ENCODE measurements at regions not wholly inside any gene's neighbourhood (a gene's known extent, or its start where the extent isn't known, plus 50 kb on each side); places are given as distances from the start of the nearest gene placed in this dataset.

DNA sequence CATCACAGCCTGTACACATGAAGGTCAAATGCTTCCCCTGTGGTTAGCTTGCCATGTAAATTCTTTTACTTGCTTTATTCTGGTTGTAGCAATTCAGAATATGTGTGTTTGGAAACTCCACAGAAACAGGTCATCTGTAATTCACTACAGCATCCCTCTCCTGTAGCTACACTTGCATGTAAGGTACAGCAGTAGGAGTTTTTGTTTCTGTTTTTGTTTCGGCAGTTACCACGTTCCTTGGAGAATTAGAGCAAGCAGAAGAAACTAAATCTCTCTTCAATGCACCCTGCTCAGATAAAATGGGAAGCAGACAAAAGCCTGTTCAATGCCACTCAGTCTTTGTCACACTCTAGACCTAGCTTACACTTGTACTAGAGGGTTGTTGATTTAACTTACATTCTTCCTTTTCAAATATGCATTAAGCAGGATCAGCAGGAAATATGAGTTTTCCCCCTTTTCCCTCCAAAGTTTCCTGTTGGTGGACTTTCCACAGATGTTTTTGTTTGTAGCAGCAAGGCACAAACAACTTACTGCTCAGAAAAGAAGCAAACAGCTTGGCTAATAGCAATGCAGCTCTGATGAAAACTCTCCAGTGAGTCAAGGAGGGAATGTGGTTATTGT lies 80.9 kb downstream of the YIPF5 start:
- Histone ChIP-seq H3K9me3 (no peaks in the 10 kb centered on the region), H3K4me3 (replicated peaks in 1 of 3) (no peak overlapping the region), H3K27ac (no peak overlapping the region), H3K27me3 (no peaks in the 10 kb centered on the region), H3K4me1 (no peaks in the 10 kb centered on the region), H3K36me3 (no peaks in the 10 kb centered on the region)
- DNase-seq: no peak
- intact Hi-C loops (cut with DNase I): no loop called here
- 6 to 9% methylated on average over 2 of the region's 2 CpGs for WGBS, 2 donors
- TF ChIP-seq POLR2A (IDR thresholded peaks at IDR 0.05): no peak
- TF ChIP-seq, protein P1, sequence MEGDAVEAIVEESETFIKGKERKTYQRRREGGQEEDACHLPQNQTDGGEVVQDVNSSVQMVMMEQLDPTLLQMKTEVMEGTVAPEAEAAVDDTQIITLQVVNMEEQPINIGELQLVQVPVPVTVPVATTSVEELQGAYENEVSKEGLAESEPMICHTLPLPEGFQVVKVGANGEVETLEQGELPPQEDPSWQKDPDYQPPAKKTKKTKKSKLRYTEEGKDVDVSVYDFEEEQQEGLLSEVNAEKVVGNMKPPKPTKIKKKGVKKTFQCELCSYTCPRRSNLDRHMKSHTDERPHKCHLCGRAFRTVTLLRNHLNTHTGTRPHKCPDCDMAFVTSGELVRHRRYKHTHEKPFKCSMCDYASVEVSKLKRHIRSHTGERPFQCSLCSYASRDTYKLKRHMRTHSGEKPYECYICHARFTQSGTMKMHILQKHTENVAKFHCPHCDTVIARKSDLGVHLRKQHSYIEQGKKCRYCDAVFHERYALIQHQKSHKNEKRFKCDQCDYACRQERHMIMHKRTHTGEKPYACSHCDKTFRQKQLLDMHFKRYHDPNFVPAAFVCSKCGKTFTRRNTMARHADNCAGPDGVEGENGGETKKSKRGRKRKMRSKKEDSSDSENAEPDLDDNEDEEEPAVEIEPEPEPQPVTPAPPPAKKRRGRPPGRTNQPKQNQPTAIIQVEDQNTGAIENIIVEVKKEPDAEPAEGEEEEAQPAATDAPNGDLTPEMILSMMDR (IDR thresholded peaks at IDR 0.05): no peak

GRCh38 chr5:144092508-144092907 lies 78.0 kb downstream of the YIPF5 start:
- Histone ChIP-seq H3K4me1 (no peaks in the 10 kb centered on the region), H3K27me3 (no peaks in the 10 kb centered on the region)
- intact Hi-C loops (cut with DNase I): no loop called here

DNA sequence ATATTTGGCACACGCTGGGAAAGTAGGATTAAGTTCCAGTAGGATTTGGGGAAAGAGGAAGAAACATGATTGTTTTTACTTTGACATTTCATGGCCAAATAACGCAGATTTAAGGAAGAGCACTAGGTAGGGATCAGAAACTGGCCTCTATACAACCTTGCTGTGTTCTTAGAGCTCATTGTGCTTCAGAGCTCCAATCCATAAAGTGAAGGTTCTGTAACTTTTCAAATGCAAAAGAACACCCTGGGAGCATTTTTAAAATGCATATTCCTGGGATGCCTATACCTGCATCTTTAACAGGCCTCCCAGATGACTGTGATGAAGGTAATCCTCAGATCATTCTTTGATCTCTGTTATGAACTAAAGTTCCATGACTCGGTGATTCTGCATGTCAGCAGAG lies 77.1 kb downstream of the YIPF5 start:
- 90 to 92% methylated on average over 3 of the region's 3 CpGs for WGBS, 2 donors
- no peak for TF ChIP-seq POLR2A (IDR thresholded peaks at IDR 0.05)
- TF ChIP-seq, protein P1 (IDR thresholded peaks at IDR 0.05): no peak
- DNase-seq: no peak
- H3K4me1 ChIP-seq: no peaks in the 10 kb centered on the region
- H3K27me3 ChIP-seq: no peaks in the 10 kb centered on the region
- H3K4me3 ChIP-seq (replicated peaks in 1 of 3): no peak overlapping the region
- intact Hi-C loops (cut with DNase I): no loop called here
- no peaks in the 10 kb centered on the region for H3K36me3 ChIP-seq
- H3K27ac ChIP-seq: no peak overlapping the region
- H3K9me3 ChIP-seq: no peaks in the 10 kb centered on the region

More at GRCh38 chr5:144092508-144092907, 78.0 kb downstream of the YIPF5 start:
- no peak for TF ChIP-seq POLR2A (IDR thresholded peaks at IDR 0.05)
- TF ChIP-seq, protein P1 (IDR thresholded peaks at IDR 0.05): no peak
- 85 to 95% methylated on average over 3 of the region's 3 CpGs for WGBS, 2 donors
- Histone ChIP-seq H3K36me3 (no peaks in the 10 kb centered on the region), H3K27ac (no peak overlapping the region), H3K9me3 (no peaks in the 10 kb centered on the region), H3K4me3 (replicated peaks in 1 of 3) (no peak overlapping the region)
- no peak for DNase-seq

DNA sequence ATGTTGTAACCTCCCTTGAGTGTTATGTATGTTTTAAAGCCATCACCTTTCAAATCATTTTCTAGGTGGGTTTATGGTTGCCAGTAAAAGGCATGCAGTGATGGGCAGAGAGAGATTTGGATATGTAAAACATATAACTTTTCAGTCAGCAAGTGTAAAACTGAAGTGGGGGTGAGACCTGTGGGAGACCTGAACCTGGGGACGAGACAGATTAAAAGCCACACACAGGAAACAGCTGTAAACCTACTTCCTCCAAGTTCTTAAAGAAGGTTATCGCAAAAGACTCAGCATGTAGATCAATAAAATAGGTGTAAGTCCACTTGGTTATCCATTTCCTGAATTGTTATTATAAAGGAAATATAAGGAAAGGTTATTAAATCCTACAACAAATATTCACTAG lies 76.6 kb downstream of the YIPF5 start:
- no peak for DNase-seq
- Histone ChIP-seq H3K27ac (no peak overlapping the region), H3K9me3 (no peaks in the 10 kb centered on the region), H3K36me3 (no peaks in the 10 kb centered on the region), H3K4me1 (no peaks in the 10 kb centered on the region), H3K27me3 (no peaks in the 10 kb centered on the region), H3K4me3 (replicated peaks in 1 of 3) (no peak overlapping the region)
- WGBS, 2 donors: 86 to 89% methylated on average over 2 of the region's 2 CpGs
- no peak for TF ChIP-seq POLR2A (IDR thresholded peaks at IDR 0.05)
- TF ChIP-seq, protein P1 (IDR thresholded peaks at IDR 0.05): no peak
- intact Hi-C loops (cut with DNase I): no loop called here

DNA sequence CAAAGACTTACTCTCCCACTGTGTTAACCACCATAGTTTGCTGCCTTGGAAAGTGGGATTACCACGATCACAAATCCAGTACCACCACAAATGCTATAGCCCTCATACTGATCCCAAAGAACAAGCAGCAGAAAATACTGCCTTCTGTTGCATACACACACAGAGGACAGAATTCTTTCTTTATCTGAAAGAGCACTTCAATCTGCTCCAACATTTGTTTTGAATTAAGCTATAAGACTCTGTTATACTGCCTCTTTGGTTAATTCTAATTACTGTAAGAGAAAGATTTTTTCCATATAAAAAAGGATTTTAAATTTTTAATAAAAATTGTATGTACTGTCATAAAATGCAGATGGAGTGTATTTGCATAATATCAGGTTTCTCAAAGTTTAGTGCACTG lies 69.8 kb downstream of the YIPF5 start:
- 90 to 100% methylated on average over 1 of the region's 1 CpG for WGBS, 2 donors
- no peak for DNase-seq
- Histone ChIP-seq H3K36me3 (no peaks in the 10 kb centered on the region), H3K4me3 (replicated peaks in 1 of 3) (no peak overlapping the region), H3K27me3 (no peaks in the 10 kb centered on the region), H3K27ac (no peak overlapping the region), H3K4me1 (no peaks in the 10 kb centered on the region), H3K9me3 (no peaks in the 10 kb centered on the region)
- intact Hi-C loops (cut with DNase I): no loop called here
- TF ChIP-seq, protein P1 (IDR thresholded peaks at IDR 0.05): no peak
- no peak for TF ChIP-seq POLR2A (IDR thresholded peaks at IDR 0.05)
